Mesenteric fat pad (tissue), 1 donor: ENCODE measurements at regions not wholly inside any gene's neighbourhood (a gene's known extent, or its start where the extent isn't known, plus 50 kb on each side); places are given as distances from the start of the nearest gene placed in this dataset.

Experiments
- DNase-seq: peaks from one replicate; pipeline ENCODE4 v3.0.0-alpha.2; 2020; ENCODE audit warnings: low spot score
- donor health status: DM: yes; HTN: yes; CAD: no.

- DNase-seq = peak; percentile 72
Measured at GRCh38 chr1:5661196-5662085, 330.8 kb downstream of the NPHP4 start.

GRCh38 chr1:5660141-5660935 lies 331.9 kb downstream of the NPHP4 start:
- DNase-seq = peak; percentile 53

GRCh38 chr1:5659606-5660005 lies 332.6 kb downstream of the NPHP4 start:
- DNase-seq = peak; percentile 30

- peak; percentile 81 for DNase-seq
Measured at GRCh38 chr1:5658340-5659316, 333.6 kb downstream of the NPHP4 start.

- DNase-seq = peak; percentile 68
Measured at GRCh38 chr1:5651964-5652821, 340.0 kb downstream of the NPHP4 start.

GRCh38 chr1:5651473-5651872 lies 340.8 kb downstream of the NPHP4 start:
- no peak for DNase-seq

- no peak for DNase-seq
Measured at GRCh38 chr1:5651027-5651410, 341.2 kb downstream of the NPHP4 start.

GRCh38 chr1:5650283-5651026 lies 341.8 kb downstream of the NPHP4 start:
- DNase-seq = peak; percentile 84

- DNase-seq = peak; percentile 59
Measured at GRCh38 chr1:5649795-5650194, 342.4 kb downstream of the NPHP4 start.

GRCh38 chr1:5649166-5649551 lies 343.1 kb downstream of the NPHP4 start:
- DNase-seq = no peak

- no peak for DNase-seq
Measured at GRCh38 chr1:5648410-5649165, 343.6 kb downstream of the NPHP4 start.

GRCh38 chr1:5647234-5647633 lies 345.0 kb downstream of the NPHP4 start:
- peak; percentile 57 for DNase-seq

GRCh38 chr1:5646486-5647149 lies 345.6 kb downstream of the NPHP4 start:
- DNase-seq = peak; percentile 71

GRCh38 chr1:5645929-5646328 lies 346.3 kb downstream of the NPHP4 start:
- no peak for DNase-seq

GRCh38 chr1:5645135-5645399 lies 347.2 kb downstream of the NPHP4 start:
- DNase-seq = no peak

GRCh38 chr1:5644281-5645134 lies 347.7 kb downstream of the NPHP4 start:
- DNase-seq = peak; percentile 83

- DNase-seq = no peak
Measured at GRCh38 chr1:5643360-5644107, 348.7 kb downstream of the NPHP4 start.
